Activated CD8-positive, alpha-beta memory T cell treated with anti-CD3 and anti-CD28 coated beads, Interleukin-2, amount 50 U/mL, for 4 hours (primary cell): ENCODE measurements at regions not wholly inside any gene's neighbourhood (a gene's known extent, or its start where the extent isn't known, plus 50 kb on each side); places are given as distances from the start of the nearest gene placed in this dataset.
"Not testable (repeated sequence)": the region's sequence is repeated elsewhere in the genome, so short reads cannot be mapped to it uniquely, and the experiment has no call there.

Experiments used
- DNase-seq: peaks from one replicate; pipeline ENCODE4 v3.0.0-alpha.2; 2020

DNA sequence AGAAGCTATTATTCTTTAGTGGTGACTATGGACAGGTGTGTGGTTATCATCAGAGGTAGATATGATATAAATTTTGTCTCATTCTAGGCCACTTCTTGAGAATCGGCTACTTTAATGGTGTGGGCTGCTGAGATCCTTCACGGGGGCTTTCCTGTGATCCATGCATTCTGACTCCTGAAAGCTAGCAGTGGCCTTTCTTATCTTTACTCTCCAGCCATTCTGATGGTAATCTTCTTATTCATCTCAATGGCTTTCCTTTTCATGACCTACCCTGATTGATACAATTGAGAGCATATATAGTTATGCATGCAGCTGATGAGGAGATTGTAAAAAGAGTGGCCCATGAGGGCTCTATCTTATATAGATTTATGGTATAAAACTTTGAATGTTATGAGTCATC, 78.3 kb upstream of the ZPLD1 start:
- no peak for DNase-seq

DNA sequence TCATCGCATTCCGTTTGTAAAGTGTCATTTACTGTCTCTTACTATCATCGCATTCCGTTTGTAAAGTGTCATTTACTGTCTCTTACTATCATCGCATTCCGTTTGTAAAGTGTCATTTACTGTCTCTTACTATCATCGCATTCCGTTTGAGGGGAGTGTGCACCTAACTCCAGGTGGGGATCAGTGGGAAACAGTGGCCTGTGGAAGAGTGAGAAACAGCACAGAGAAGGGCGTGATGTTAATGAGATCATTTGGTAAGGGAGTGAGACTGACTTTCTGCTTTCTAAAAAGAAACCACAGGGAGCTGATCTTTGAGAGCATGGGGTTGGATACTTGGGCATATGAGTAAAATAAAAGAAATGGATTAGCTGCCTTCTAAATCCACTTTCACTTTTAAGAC, 77.5 kb upstream of the ZPLD1 start:
- DNase-seq: not testable (repeated sequence)

DNA sequence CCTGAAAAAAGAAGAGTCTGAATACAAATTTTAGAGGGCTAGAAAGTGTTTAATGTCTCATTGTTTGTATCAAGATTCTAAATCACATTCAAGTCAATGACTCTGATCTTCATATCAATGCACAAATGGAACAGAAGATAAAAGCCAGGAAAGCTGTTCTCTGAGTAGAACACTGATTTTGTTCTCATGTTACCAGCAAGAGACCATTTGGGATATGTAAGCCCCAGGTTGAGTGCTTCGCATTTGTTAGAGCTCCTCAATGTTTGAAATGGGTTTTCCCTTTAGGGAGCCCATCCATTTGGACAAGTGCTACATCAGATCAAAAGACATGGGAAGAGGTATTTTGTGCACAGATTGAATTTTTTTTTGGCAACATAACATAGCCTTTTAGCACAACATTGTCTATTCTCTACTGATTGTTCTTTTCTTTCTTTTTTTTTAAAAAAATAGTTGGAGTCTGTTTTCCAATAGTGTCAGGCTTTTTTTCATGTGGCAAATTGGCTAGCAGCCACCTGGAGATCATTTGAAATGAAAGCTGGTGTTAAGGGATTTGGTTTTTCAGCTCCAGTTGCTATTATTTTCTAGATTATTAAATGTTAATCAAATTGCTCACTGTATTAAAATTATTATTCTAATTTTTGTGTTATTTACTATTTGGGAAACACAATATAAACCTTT, 74.5 kb upstream of the ZPLD1 start:
- DNase-seq: no peak

DNA sequence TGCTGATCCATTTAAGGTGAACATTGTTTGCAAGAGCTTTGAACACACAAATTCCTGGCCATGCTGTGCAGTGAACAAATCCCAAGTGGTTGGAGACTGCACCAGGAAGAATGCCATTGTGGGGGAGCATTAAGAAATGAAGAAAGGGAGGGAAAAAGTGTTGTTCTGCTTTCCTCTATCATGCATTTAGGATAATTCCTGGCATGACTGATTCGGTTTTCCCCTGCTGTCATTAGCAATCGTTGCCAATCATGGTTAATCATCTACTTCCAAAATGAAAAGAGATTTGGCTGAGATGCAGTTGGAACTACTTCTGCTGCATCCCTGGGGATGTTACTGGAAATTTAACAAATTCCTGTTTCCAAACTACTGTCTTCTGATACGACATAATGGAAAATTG, 73.7 kb upstream of the ZPLD1 start:
- DNase-seq: no peak

DNA sequence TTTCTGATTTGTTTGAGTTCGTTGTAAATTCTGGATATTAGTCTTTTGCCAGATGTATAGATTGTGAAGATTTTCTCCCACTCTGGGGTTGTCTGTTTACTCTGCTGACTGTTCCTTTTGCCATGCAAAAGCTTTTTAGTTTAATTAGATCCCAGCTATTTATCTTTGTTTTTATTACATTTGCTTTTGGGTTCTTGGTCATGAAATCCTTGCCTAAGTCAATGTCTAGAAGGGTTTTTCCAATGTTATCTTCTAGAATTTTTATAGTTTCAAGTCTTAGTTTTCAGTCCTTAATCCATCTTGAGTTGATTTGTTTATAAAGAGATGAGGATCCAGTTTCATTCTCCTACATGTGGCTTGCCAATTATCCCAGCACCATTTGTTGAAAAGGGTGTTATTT, 68.7 kb upstream of the ZPLD1 start:
- DNase-seq: not testable (repeated sequence)

DNA sequence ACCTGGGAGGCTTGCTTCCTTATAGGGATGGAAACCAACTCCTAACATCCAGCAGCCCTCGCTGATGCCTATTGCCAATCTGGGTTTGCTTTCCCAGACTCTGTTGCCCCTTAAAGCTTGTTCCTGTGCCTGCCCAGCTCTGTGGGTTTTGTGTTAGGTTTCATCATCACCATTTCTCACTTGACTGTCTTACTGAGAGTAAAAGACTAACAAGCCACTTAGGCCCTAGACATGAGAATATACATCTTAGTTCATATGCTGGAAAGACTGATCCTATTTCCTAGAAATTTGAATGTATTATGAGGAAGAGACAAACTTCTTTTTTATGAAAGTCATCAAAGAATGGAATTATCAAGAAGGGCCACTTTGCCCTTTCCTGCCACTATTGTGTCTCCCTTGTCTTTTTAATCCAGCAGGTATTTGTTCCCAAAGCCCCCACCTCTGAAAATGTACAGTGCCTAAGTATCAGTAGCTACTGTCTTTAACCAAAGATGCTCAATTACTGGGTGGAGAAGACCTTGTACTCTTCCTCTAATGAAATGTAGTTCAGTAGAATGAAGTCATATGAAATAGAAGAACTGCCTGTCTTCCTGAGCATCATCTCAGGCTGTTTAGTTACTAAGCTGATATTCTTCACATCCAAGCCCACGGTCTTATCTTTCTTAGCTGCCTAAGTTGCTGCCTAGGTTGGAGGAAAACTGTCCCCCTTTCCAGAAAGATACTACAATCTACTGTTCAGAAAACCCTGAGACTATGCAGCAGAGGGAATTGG, 59.8 kb upstream of the ZPLD1 start:
- DNase-seq: no peak

DNA sequence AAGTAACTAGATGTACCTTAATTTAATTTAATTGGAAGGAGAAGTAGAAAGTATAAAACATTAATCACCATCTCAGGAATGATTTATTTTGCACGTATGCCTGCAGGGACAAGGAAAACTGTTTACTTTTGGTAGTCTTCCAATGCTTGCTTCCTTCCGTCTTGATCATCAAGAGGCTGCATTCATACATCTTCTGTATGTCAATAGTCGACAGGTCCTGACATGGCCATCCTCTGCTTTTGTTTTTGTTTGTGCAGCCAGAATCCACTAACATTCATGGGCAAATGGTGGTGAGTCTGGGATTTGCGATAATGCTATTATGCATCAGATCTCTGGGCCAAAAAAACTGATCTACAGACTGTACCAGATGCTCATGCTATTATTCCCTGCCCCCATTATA, 56.6 kb upstream of the ZPLD1 start:
- no peak for DNase-seq

DNA sequence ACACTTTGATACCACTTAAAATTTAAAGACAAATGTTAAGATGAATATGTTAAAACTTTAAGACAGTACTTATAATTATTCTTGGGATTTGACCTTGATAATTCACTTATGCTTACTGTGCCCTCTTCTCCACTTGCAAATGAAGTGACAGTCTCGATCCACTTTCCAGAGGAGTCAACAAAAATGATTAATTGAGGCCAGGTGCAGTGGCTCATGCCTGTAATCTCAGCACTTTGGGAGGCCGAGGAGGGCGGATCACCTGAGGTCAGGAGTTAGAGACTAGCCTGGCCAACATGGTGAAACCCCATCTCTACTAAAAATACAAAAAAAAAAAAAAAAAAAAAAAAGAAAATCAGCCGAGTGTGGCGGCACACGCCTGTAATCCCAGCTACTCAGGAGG, 52.6 kb upstream of the ZPLD1 start:
- DNase-seq: not testable (repeated sequence)
